ENCODE measurements at regions not wholly inside any gene's neighbourhood (a gene's known extent, or its start where the extent isn't known, plus 50 kb on each side); places are given as distances from the start of the nearest gene placed in this dataset.

- TF ChIP-seq CTCF (IDR thresholded peaks at IDR 0.05) (no peak), POLR2A (IDR thresholded peaks at IDR 0.05) (no peak)
These were observed 171.1 kb downstream of the RHOU start for GRCh38 chr1:228906223-228906860.

Measured in ovary (tissue), 3 donors.